Activated B cell treated with CpG ODN at 0.5 μM for 24 hours (primary cell): ENCODE measurements at regions not wholly inside any gene's neighbourhood (a gene's known extent, or its start where the extent isn't known, plus 50 kb on each side); places are given as distances from the start of the nearest gene placed in this dataset.

Experiments
- ATAC-seq: fragments of 200-7000 bp; cut with Tn5 transposase; one replicate; pipeline ENCODE4 v1.10.0; 2021; ENCODE audit warnings: low read depth, mild to moderate bottlenecking, moderate library complexity
- CTCF ChIA-PET: fragments of 350-600 bp; sonication (Branson Sonifier 250); formaldehyde crosslinking; loops from one replicate; lab custom pipeline; 2021; ENCODE audit warnings: antibody characterized with exemption; lab: Charles Lee
- POLR2A ChIA-PET: fragments of 350-600 bp; sonication (Branson Sonifier 250); formaldehyde crosslinking; loops from one replicate; lab custom pipeline; 2021; ENCODE audit warnings: antibody characterized with exemption; lab: Charles Lee
- DNase-seq: peaks from one replicate; pipeline ENCODE4 v3.0.0; 2022
- H3K27ac Mint-ChIP-seq: one replicate; pipeline ENCODE4 v1.8.0; 2020; ENCODE audit warnings: mixed read lengths
- H3K27me3 Mint-ChIP-seq: one replicate; pipeline ENCODE4 v1.8.0; 2021; ENCODE audit warnings: mixed read lengths
- H3K36me3 Mint-ChIP-seq: one replicate; pipeline ENCODE4 v1.8.0; 2021; ENCODE audit warnings: low read depth, mixed read lengths
- H3K4me1 Mint-ChIP-seq: one replicate; pipeline ENCODE4 v1.8.0; 2021; ENCODE audit warnings: mixed read lengths
- H3K4me3 Mint-ChIP-seq: one replicate; pipeline ENCODE4 v1.8.0; 2020; ENCODE audit warnings: mild to moderate bottlenecking, mixed read lengths
- H3K9me3 Mint-ChIP-seq: one replicate; pipeline ENCODE4 v1.8.0; 2020; ENCODE audit warnings: mixed read lengths
- CTCF ChIP-seq: fragments of 200-600 bp; IDR thresholded peaks from one replicate; pipeline ENCODE4 v1.8.0; 2022; ENCODE audit warnings: antibody characterized with exemption, mild to moderate bottlenecking
- intact Hi-C: fragments of 100-400 bp; cut with micrococcal nuclease; formaldehyde crosslinking; loops from one replicate; pipeline ENCODE4 v1.15.1; 2024

- no peaks in the 10 kb centered on the region for H3K9me3 Mint-ChIP-seq
- H3K4me1 Mint-ChIP-seq: no peaks in the 10 kb centered on the region
- no peak for ATAC-seq
- no peak for TF ChIP-seq CTCF
- H3K4me3 Mint-ChIP-seq: no peak overlapping the region
- POLR2A ChIA-PET: no interaction called here
- no peak overlapping the region for H3K27ac Mint-ChIP-seq
- no peaks in the 10 kb centered on the region for H3K36me3 Mint-ChIP-seq
- H3K27me3 Mint-ChIP-seq: no peaks in the 10 kb centered on the region
- intact Hi-C loops: no loop called here
- CTCF ChIA-PET: no interaction called here
- DNase-seq: no peak
These were observed 207.6 kb upstream of the GHITM start for GRCh38 chr10:83931669-83932068.

GRCh38 chr10:83932245-83932644 lies 207.1 kb upstream of the GHITM start:
- intact Hi-C loops: no loop called here
- TF ChIP-seq CTCF: no peak
- Mint-ChIP-seq H3K9me3 (no peaks in the 10 kb centered on the region), H3K27ac (no peak overlapping the region), H3K27me3 (no peaks in the 10 kb centered on the region), H3K36me3 (no peaks in the 10 kb centered on the region), H3K4me1 (no peaks in the 10 kb centered on the region), H3K4me3 (no peak overlapping the region)
- DNase-seq (no peak), ATAC-seq (no peak)
- CTCF ChIA-PET: no interaction called here
- POLR2A ChIA-PET: no interaction called here

GRCh38 chr10:83934062-83934461 lies 205.2 kb upstream of the GHITM start:
- ChIA-PET CTCF (no interaction called here), POLR2A (no interaction called here)
- Mint-ChIP-seq H3K27ac (no peak overlapping the region), H3K27me3 (no peaks in the 10 kb centered on the region), H3K4me1 (no peaks in the 10 kb centered on the region), H3K9me3 (no peaks in the 10 kb centered on the region), H3K4me3 (no peak overlapping the region), H3K36me3 (no peaks in the 10 kb centered on the region)
- no peak for DNase-seq
- no peak for ATAC-seq
- intact Hi-C loops: no loop called here
- TF ChIP-seq CTCF: no peak

DNA sequence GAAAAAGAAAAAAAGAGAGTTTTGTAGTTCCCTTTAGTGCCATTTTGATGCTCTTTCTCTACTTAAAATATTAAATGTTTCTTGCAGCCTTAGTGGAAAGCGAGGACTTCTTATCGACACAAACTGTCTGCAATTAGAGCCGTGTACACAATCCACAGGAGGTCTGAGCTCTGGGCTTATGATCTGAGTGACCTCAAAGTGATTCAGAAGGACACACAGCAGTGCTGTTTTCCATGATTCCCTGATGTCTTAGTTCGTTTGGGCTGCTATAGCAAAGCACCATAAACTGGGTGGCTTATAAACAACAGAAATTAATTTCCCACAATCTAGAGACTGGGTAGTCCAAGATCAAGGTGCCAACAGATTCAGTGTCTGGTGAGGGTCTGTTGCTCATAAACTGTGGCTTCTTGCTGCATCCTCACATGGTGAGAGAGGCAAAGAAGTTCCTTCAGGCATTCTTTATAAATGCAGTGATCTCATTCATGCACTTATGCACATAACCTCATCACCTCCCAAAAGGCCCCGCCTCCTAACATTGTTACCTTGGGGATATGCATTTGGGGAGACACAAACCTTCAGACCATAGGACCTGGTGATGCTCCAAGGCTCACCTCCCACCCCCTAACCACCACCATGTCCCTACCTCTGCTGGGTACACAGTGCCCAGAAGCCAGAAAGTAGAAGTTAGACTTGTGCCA lies 204.5 kb upstream of the GHITM start:
- DNase-seq: no peak
- Mint-ChIP-seq H3K27ac (no peak overlapping the region), H3K27me3 (no peaks in the 10 kb centered on the region), H3K9me3 (no peaks in the 10 kb centered on the region), H3K36me3 (no peaks in the 10 kb centered on the region), H3K4me3 (no peak overlapping the region), H3K4me1 (no peaks in the 10 kb centered on the region)
- POLR2A ChIA-PET: no interaction called here
- CTCF ChIA-PET: no interaction called here
- intact Hi-C loops: no loop called here
- TF ChIP-seq CTCF: no peak
- ATAC-seq: no peak

GRCh38 chr10:83935339-83935736 lies 204.0 kb upstream of the GHITM start:
- ATAC-seq (no peak), DNase-seq (no peak)
- no peak for TF ChIP-seq CTCF
- Mint-ChIP-seq H3K27ac (no peak overlapping the region), H3K9me3 (no peaks in the 10 kb centered on the region), H3K27me3 (no peaks in the 10 kb centered on the region), H3K4me1 (no peaks in the 10 kb centered on the region), H3K36me3 (no peaks in the 10 kb centered on the region), H3K4me3 (no peak overlapping the region)
- POLR2A ChIA-PET: no interaction called here
- CTCF ChIA-PET: no interaction called here
- intact Hi-C loops: no loop called here
